H9 (cell line): ENCODE measurements at regions not wholly inside any gene's neighbourhood (a gene's known extent, or its start where the extent isn't known, plus 50 kb on each side); places are given as distances from the start of the nearest gene placed in this dataset.

Experiments
- DNase-seq: peaks from one replicate; pipeline ENCODE4 v3.0.0-alpha.2; 2017
- H2AFZ ChIP-seq: one replicate; pipeline ENCODE4 v1.6.1; 2013; ENCODE audit warnings: mild to moderate bottlenecking, low read length, control low read depth, moderate library complexity
- H2AK5ac ChIP-seq: 2 replicates; pipeline ENCODE4 v1.6.1; 2013; ENCODE audit warnings: low read length, control low read depth, mixed read lengths; ENCODE audit not compliant: insufficient read length
- H2BK120ac ChIP-seq: one replicate; pipeline ENCODE4 v1.6.1; 2013; ENCODE audit warnings: low read depth, mild to moderate bottlenecking, low read length, control low read depth, inconsistent platforms; ENCODE audit not compliant: poor library complexity, severe bottlenecking
- H2BK12ac ChIP-seq: 2 replicates; pipeline ENCODE4 v1.6.1; 2013; ENCODE audit warnings: low read length, control low read depth, mixed read lengths, low read depth; ENCODE audit not compliant: insufficient read length
- H2BK15ac ChIP-seq: 2 replicates; pipeline ENCODE4 v1.6.1; 2013; ENCODE audit warnings: low read depth, low read length, control low read depth
- H2BK20ac ChIP-seq: one replicate; pipeline ENCODE4 v1.6.1; 2013; ENCODE audit warnings: low read depth, mild to moderate bottlenecking, low read length, control low read depth, inconsistent platforms; ENCODE audit not compliant: poor library complexity, severe bottlenecking
- H2BK5ac ChIP-seq: 2 replicates; pipeline ENCODE4 v1.6.1; 2013; ENCODE audit warnings: low read length, control low read depth, mixed read lengths; ENCODE audit not compliant: insufficient read length
- H3K14ac ChIP-seq: 2 replicates; pipeline ENCODE4 v1.6.1; 2013; ENCODE audit warnings: low read length, control low read depth; ENCODE audit not compliant: insufficient read depth
- H3K18ac ChIP-seq: 2 replicates; pipeline ENCODE4 v1.6.1; 2013; ENCODE audit warnings: low read depth, mild to moderate bottlenecking, mixed read lengths, low read length, control low read depth; ENCODE audit not compliant: insufficient read length
- H3K23ac ChIP-seq: 2 replicates; pipeline ENCODE4 v1.6.1; 2013; ENCODE audit warnings: low read length, control low read depth, mixed read lengths, low read depth; ENCODE audit not compliant: insufficient read length
- H3K23me2 ChIP-seq: 2 replicates; pipeline ENCODE4 v1.6.1; 2013; ENCODE audit warnings: low read depth, mild to moderate bottlenecking, mixed read lengths, low read length, control low read depth; ENCODE audit not compliant: insufficient read length, poor library complexity, severe bottlenecking
- H3K27ac ChIP-seq: 2 replicates; pipeline ENCODE4 v1.5.1; 2013; ENCODE audit warnings: low read length, control low read depth, mixed read lengths, low read depth; ENCODE audit not compliant: insufficient read length
- H3K27me3 ChIP-seq: 2 replicates; pipeline ENCODE4 v1.6.1; 2013; ENCODE audit warnings: low read length, control low read depth, inconsistent platforms; ENCODE audit not compliant: insufficient read depth
- H3K4ac ChIP-seq: 2 replicates; pipeline ENCODE4 v1.6.1; 2013; ENCODE audit warnings: low read depth, mild to moderate bottlenecking, control low read depth, inconsistent platforms, low read length, moderate library complexity
- H3K4me1 ChIP-seq: 2 replicates; pipeline ENCODE4 v1.6.1; 2013; ENCODE audit warnings: low read length, control low read depth, inconsistent platforms; ENCODE audit not compliant: insufficient read depth
- H3K4me2 ChIP-seq: 2 replicates; pipeline ENCODE4 v1.6.1; 2013; ENCODE audit warnings: low read length, control low read depth, mixed read lengths; ENCODE audit not compliant: insufficient read length, insufficient read depth
- H3K56ac ChIP-seq: 2 replicates; pipeline ENCODE4 v1.6.1; 2013; ENCODE audit warnings: low read depth, mild to moderate bottlenecking, mixed read lengths, low read length, control low read depth; ENCODE audit not compliant: insufficient read length
- H3K79me1 ChIP-seq: 2 replicates; pipeline ENCODE4 v1.6.1; 2013; ENCODE audit warnings: low read depth, mild to moderate bottlenecking, moderate library complexity, low read length, control low read depth, inconsistent platforms; ENCODE audit not compliant: insufficient read depth, poor library complexity, severe bottlenecking
- H3K79me2 ChIP-seq: 2 replicates; pipeline ENCODE4 v1.6.1; 2013; ENCODE audit warnings: low read length, control low read depth, inconsistent platforms; ENCODE audit not compliant: insufficient read depth
- H3K9ac ChIP-seq: 2 replicates; pipeline ENCODE4 v1.6.1; 2013; ENCODE audit warnings: low read length, control low read depth, mixed read lengths; ENCODE audit not compliant: insufficient read length; ENCODE audit errors: extremely low read depth
- H3K9me3 ChIP-seq: one replicate; pipeline ENCODE4 v1.6.1; 2013; ENCODE audit warnings: low read depth, low read length, inconsistent platforms; ENCODE audit not compliant: control insufficient read depth
- H3T11ph ChIP-seq: one replicate; pipeline ENCODE4 v1.6.1; 2013; ENCODE audit warnings: mild to moderate bottlenecking, low read length, control low read depth, inconsistent platforms
- H4K20me1 ChIP-seq: one replicate; pipeline ENCODE4 v1.6.1; 2013; ENCODE audit not compliant: control insufficient read depth, insufficient read length, insufficient read depth
- H4K5ac ChIP-seq: 2 replicates; pipeline ENCODE4 v1.6.1; 2013; ENCODE audit warnings: low read depth, mild to moderate bottlenecking, mixed read lengths, low read length, control low read depth; ENCODE audit not compliant: insufficient read length
- H4K8ac ChIP-seq: replicated peaks from 2 replicates; pipeline ENCODE4 v1.6.1; 2013; ENCODE audit warnings: low read length, control low read depth, mixed read lengths, low read depth; ENCODE audit not compliant: insufficient read length
- H4K91ac ChIP-seq: 2 replicates; pipeline ENCODE4 v1.6.1; 2013; ENCODE audit warnings: low read depth, mild to moderate bottlenecking, moderate library complexity, mixed read lengths, low read length, control low read depth; ENCODE audit not compliant: insufficient read length
- H3K27ac Mint-ChIP-seq, 3 experiments: 2 replicates in 2 of 3; 3 replicates in 1 of 3; pipeline ENCODE4 v1.8.0; 2020 to 2021; ENCODE audit warnings: mixed read lengths in 3 of 3, mild to moderate bottlenecking in 1 of 3, moderate library complexity in 1 of 3
- H3K27me3 Mint-ChIP-seq: 2 replicates; pipeline ENCODE4 v1.8.0; 2021; ENCODE audit warnings: low read depth, mild to moderate bottlenecking, moderate library complexity, mixed read lengths
- H3K36me3 Mint-ChIP-seq, 3 experiments: 2 replicates in 2 of 3; 3 replicates in 1 of 3; pipeline ENCODE4 v1.8.0; 2020 to 2021; ENCODE audit warnings: low read depth in 3 of 3, mixed read lengths in 3 of 3; ENCODE audit not compliant: insufficient read depth in 1 of 3
- H3K4me1 Mint-ChIP-seq, 2 experiments: 2 replicates each; pipeline ENCODE4 v1.8.0; 2020; ENCODE audit warnings: mixed read lengths in 2 of 2
- H3K4me3 Mint-ChIP-seq, 2 experiments: 2 replicates in 1 of 2; 3 replicates in 1 of 2; pipeline ENCODE4 v1.8.0; 2020 to 2021; ENCODE audit warnings: mild to moderate bottlenecking in 2 of 2, mixed read lengths in 2 of 2, moderate library complexity in 1 of 2
- H3K9me3 Mint-ChIP-seq, 2 experiments: 2 replicates in 1 of 2; 3 replicates in 1 of 2; pipeline ENCODE4 v1.8.0; 2020; ENCODE audit warnings: mild to moderate bottlenecking in 2 of 2, mixed read lengths in 2 of 2, moderate library complexity in 1 of 2
- WGBS: extraction: QIAGEN DNeasy Blood & Tissue Kit; methylation state at CpG from one replicate; pipeline ENCODE4 v1.1.7; 2013; ENCODE audit warnings: missing lambda C conversion rate, low lambda C conversion rate, mixed read lengths; ENCODE audit not compliant: insufficient read length; ENCODE audit errors: extremely low coverage; 5-methylcytosine and 5-hydroxymethylcytosine counted together
- TF ChIP-seq, protein P1 (sequence below): fragments of 200-600 bp; sonication (generic); conservative IDR thresholded peaks from 3 replicates; pipeline ENCODE4 v1.8.0; 2021; ENCODE audit warnings: antibody characterized with exemption, mild to moderate bottlenecking

GRCh38 chr1:218823291-218823900 lies 350.3 kb upstream of the LYPLAL1 start:
- Histone ChIP-seq H3K27ac (no peak overlapping the region), H3K9ac (no peak overlapping the region)

More at GRCh38 chr1:218823291-218823900, 350.3 kb upstream of the LYPLAL1 start:
- Histone ChIP-seq H3K79me2 (no peaks in the 10 kb centered on the region), H3T11ph (no peak overlapping the region), H4K8ac (no peak overlapping the region), H2AFZ (no peak overlapping the region), H2BK12ac (no peak overlapping the region), H3K27me3 (no peaks in the 10 kb centered on the region), H3K23me2 (no peaks in the 10 kb centered on the region), H3K18ac (no peak overlapping the region), H3K14ac (no peak overlapping the region), H4K5ac (no peak overlapping the region), H2BK5ac (no peak overlapping the region), H2AK5ac (no peak overlapping the region), H2BK15ac (no peak overlapping the region), H3K56ac (no peak overlapping the region), H4K20me1 (no peaks in the 10 kb centered on the region), H3K79me1 (no peaks in the 10 kb centered on the region), H3K9me3 (no peaks in the 10 kb centered on the region), H2BK120ac (no peak overlapping the region), H2BK20ac (no peak overlapping the region), H4K91ac (no peak overlapping the region), H3K4me1 (no peaks in the 10 kb centered on the region), H3K4ac (no peak overlapping the region), H3K23ac (no peak overlapping the region), H3K4me2 (no peak overlapping the region)
- H3K9me3 Mint-ChIP-seq = no peaks in the 10 kb centered on the region
- WGBS = no CpG with 5 or more reads among the region's 4 CpGs
- no peak overlapping the region for H3K4me3 Mint-ChIP-seq
- no peaks in the 10 kb centered on the region for H3K4me1 Mint-ChIP-seq
- H3K27ac Mint-ChIP-seq = no peak overlapping the region
- H3K36me3 Mint-ChIP-seq = no peaks in the 10 kb centered on the region
- DNase-seq = no peak
- no peaks in the 10 kb centered on the region for H3K27me3 Mint-ChIP-seq
- TF ChIP-seq, protein P1, sequence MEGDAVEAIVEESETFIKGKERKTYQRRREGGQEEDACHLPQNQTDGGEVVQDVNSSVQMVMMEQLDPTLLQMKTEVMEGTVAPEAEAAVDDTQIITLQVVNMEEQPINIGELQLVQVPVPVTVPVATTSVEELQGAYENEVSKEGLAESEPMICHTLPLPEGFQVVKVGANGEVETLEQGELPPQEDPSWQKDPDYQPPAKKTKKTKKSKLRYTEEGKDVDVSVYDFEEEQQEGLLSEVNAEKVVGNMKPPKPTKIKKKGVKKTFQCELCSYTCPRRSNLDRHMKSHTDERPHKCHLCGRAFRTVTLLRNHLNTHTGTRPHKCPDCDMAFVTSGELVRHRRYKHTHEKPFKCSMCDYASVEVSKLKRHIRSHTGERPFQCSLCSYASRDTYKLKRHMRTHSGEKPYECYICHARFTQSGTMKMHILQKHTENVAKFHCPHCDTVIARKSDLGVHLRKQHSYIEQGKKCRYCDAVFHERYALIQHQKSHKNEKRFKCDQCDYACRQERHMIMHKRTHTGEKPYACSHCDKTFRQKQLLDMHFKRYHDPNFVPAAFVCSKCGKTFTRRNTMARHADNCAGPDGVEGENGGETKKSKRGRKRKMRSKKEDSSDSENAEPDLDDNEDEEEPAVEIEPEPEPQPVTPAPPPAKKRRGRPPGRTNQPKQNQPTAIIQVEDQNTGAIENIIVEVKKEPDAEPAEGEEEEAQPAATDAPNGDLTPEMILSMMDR = no peak
